GM12801 (cell line): ENCODE measurements at regions not wholly inside any gene's neighbourhood (a gene's known extent, or its start where the extent isn't known, plus 50 kb on each side); places are given as distances from the start of the nearest gene placed in this dataset.

Experiments used
- TF ChIP-seq, protein P1 (sequence below): IDR thresholded peaks from one replicate; pipeline ENCODE4 v1.5.1; 2011; ENCODE audit warnings: control low read depth; ENCODE audit not compliant: insufficient read length; ENCODE audit errors: extremely low read depth

DNA sequence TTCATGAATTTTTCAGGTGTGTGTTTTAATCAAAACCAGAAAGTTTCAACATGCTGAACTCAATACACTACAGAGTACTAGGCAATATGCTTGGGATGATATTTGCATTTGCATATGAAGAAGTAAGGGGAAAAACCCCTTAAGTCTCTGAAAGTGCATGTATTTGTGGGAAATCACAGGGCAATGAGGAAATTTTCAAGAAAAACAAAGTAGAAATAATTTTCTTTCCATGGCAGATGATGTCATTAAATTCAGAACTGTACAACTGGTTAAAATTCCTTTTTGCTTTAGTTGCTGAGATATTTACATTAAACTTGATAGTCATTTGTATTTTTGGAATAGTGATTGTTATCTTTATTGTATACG is 294.0 kb upstream of the TBC1D5 start:
- TF ChIP-seq, protein P1, sequence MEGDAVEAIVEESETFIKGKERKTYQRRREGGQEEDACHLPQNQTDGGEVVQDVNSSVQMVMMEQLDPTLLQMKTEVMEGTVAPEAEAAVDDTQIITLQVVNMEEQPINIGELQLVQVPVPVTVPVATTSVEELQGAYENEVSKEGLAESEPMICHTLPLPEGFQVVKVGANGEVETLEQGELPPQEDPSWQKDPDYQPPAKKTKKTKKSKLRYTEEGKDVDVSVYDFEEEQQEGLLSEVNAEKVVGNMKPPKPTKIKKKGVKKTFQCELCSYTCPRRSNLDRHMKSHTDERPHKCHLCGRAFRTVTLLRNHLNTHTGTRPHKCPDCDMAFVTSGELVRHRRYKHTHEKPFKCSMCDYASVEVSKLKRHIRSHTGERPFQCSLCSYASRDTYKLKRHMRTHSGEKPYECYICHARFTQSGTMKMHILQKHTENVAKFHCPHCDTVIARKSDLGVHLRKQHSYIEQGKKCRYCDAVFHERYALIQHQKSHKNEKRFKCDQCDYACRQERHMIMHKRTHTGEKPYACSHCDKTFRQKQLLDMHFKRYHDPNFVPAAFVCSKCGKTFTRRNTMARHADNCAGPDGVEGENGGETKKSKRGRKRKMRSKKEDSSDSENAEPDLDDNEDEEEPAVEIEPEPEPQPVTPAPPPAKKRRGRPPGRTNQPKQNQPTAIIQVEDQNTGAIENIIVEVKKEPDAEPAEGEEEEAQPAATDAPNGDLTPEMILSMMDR = no peak

DNA sequence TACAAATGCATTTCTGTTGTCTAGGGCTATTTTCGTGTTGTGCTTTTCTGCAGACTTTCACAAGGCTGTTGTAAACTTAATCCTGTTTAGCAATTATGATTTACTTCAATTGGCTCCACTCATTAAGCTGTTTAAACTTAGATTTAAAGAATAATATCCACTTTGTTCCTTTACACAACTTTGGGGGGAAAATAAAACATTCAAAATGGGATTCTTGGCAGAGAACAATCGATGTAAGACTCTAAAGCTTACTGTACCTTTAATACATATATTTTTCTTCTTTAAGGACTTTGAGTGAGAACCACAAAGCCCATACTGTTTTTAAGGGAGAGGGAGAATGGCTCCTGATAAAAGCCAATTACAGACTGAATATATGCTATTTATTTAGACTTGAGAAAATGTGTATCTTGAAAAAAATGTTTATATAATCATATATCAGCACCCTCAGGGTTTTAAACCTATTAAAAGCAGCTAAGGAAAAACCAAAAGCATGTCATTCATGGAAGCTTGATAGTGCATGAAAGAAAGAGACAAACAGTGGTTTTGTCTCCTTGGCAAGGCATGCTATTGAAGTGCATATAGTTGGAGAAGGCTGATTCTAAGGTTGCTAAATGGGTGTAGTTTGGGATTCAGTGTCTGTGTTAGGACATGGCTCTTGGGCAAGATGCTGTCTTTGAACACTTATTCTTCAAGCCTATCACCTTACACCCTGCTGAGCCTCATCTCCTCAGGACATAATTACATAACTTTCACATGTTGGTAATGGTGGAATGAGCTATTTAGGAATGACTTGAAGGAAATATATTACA is 293.4 kb upstream of the TBC1D5 start:
- TF ChIP-seq, protein P1 = no peak

DNA sequence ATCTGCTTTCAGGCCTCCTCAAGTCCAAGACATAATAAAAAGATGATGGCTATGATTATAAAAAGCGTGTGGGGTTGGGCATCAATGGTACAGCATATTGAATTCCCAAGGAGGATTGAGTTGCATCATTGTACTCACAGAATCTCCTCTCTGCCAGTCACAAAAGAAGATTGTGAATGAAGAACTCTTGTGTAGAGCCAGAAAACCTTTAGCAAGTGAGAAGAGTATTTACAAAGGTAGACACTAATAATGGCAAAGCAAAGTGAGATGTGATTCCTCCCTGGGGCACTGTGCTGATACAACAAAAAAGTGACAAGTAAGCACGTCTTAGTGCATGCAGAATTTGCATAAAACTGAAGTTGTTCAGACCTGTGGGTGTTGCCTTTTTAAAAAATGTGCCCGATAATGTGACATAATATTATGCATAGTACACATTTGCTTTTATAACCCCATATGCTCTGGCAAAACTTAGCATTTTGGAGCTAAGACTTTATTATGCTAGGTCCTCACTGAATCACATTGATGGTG is 291.2 kb upstream of the TBC1D5 start:
- TF ChIP-seq, protein P1 = no peak

DNA sequence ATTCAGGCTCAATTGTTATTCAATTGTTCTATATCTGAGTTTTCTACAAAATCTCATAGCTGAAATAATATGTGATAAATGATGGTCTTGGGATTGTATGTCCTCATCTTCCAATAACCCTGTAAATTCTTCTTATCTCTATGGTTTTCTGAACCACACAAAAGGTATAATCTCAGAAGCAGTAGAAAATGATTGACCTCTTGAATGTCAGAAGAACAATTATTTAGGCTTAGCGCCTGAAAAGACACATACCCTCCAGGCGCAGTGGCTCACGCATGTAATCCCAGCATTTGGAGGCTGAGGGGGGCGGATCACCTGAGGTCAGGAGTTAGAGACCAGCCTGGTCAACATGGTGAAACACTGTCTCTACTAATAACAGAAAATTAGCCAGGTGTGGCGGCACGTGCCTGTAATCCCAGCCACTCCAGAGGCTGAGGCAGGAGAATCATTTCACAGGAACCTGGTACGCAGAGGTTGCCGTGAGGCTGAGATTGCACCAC is 288.0 kb upstream of the TBC1D5 start:
- TF ChIP-seq, protein P1 = no peak

DNA sequence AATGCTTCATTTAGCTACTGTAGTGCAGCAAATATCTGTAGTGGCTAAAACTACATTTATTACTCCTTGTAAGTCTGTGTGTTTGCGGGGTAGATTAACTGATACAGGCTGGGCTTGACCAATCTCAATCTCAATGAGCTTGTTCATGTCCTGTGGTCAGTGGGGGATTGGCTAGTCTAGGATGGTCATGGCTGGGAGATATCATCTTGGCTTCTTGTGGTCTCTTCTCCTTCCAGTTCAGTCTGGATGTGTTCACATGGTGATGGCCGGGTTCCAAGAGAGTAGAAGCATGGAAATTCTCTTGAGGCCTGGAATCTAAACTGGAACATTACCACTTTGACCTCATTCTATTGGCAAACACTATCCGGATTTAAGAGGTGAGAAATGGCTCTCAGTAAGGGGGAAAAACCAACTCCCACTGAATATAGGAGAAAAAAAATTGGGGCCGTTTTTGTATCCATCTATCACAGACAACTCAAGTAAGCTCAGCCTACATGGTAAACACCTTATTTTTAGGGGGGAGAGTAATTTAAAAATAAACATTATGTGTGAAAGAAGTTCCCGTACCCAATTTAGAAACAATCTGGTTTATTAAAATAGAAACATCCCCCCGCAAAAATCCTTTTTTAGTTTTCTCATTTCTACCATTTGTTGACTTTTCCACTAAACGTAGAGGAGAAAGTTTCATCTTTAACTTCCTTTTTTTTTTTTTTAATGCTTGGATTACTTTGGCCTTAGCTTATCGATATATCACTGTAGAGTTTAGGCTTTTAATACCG is 284.9 kb upstream of the TBC1D5 start:
- TF ChIP-seq, protein P1 = no peak

DNA sequence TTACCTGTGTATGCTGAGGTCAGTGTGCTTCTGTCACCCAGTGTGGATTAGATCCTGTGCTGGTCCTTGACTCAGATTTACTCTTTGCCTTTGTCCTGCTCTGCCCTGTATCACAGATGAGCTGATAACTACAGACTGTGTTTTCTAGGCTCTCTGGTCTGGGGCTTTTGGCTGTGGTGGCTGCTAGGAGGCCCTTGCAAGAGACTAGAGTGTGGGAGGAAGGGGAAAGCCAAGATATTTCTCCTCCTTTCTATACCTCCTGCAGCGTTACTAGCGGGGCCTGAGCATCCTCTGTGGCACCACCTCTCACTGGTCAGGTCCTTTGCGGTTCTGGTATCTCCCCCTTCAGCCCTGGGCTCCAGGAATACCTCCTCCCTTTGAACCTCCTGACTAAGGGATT is 282.3 kb upstream of the TBC1D5 start:
- TF ChIP-seq, protein P1 = no peak

DNA sequence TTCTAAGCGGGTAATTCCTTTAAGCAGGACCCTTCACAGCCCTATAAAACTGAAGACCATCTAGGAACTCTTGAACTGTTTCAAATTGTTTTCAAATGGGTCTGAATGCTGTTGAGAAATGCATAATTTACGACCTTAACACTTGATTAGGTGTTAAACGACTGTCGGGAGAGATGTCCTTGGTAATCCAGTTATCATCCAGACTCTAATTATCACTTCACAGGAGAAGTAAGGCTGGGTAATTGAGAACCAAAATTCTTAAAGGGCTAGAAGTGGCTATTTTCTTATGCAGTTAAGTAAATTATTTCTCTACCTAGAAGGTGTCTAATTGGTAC is 276.7 kb upstream of the TBC1D5 start:
- TF ChIP-seq, protein P1 = no peak
